RWPE1 (cell line): ENCODE measurements at regions not wholly inside any gene's neighbourhood (a gene's known extent, or its start where the extent isn't known, plus 50 kb on each side); places are given as distances from the start of the nearest gene placed in this dataset.

Experiments used
- CTCF ChIA-PET: fragments of 350-600 bp; sonication (Branson Sonifier 250); formaldehyde crosslinking; extraction: SDS; loops from one replicate; lab custom pipeline; 2021; lab: Yijun Ruan, JAX
- POLR2A ChIA-PET: fragments of 400-600 bp; formaldehyde crosslinking; extraction: SDS; loops from one replicate; lab custom pipeline; 2020; ENCODE audit warnings: antibody characterized with exemption; ENCODE audit not compliant: low non-redundant PET; lab: Yijun Ruan, JAX
- DNase-seq: peaks from one replicate; pipeline ENCODE4 v3.0.0; 2012; ENCODE audit warnings: low spot score
- H3K27ac ChIP-seq: fragments of 450-650 bp; 2 replicates; pipeline ENCODE4 v1.5.1; 2017
- CTCF ChIP-seq: fragments of 450-650 bp; conservative IDR thresholded peaks from 2 replicates; pipeline ENCODE4 v1.5.1; 2017; ENCODE audit warnings: low read depth, mild to moderate bottlenecking

GRCh38 chr3:17974206-17974841, 231.9 kb upstream of the TBC1D5 start:
- ChIA-PET POLR2A (no interaction called here), CTCF (interaction anchor here (0.5 to 0.7 kb wide), 2 partner anchors 72 to 632 kb away, joined by 3 to 12 read pairs; no protein-coding TSS in a partner anchor)
- no peak for TF ChIP-seq CTCF
- H3K27ac ChIP-seq: no peak overlapping the region
- DNase-seq: peak; percentile 0

GRCh38 chr3:17972959-17973906, 230.8 kb upstream of the TBC1D5 start:
- TF ChIP-seq CTCF: no peak
- no peak overlapping the region for H3K27ac ChIP-seq
- ChIA-PET CTCF (no interaction called here), POLR2A (no interaction called here)
- DNase-seq: no peak

GRCh38 chr3:17972476-17972875, 230.0 kb upstream of the TBC1D5 start:
- no peak overlapping the region for H3K27ac ChIP-seq
- TF ChIP-seq CTCF: no peak
- CTCF ChIA-PET: no interaction called here
- DNase-seq: no peak
- POLR2A ChIA-PET: no interaction called here

- POLR2A ChIA-PET: no interaction called here
- no peak overlapping the region for H3K27ac ChIP-seq
- CTCF ChIA-PET: no interaction called here
- no peak for TF ChIP-seq CTCF
- DNase-seq: no peak
Measured at GRCh38 chr3:17972030-17972429, 229.6 kb upstream of the TBC1D5 start.

GRCh38 chr3:17969985-17970568, 227.6 kb upstream of the TBC1D5 start:
- DNase-seq: no peak
- CTCF ChIA-PET: interaction anchor here (0.6 kb wide), 1 partner anchor 610 kb away, joined by 4 read pairs; no protein-coding TSS in a partner anchor
- POLR2A ChIA-PET: no interaction called here

More at GRCh38 chr3:17969985-17970568, 227.6 kb upstream of the TBC1D5 start:
- no peak overlapping the region for H3K27ac ChIP-seq
- TF ChIP-seq CTCF: no peak
